GM10266 (cell line): ENCODE measurements at regions not wholly inside any gene's neighbourhood (a gene's known extent, or its start where the extent isn't known, plus 50 kb on each side); places are given as distances from the start of the nearest gene placed in this dataset.

Experiments used
- DNase-seq: peaks from one replicate; pipeline ENCODE4 v3.0.0; 2012; ENCODE audit errors: extremely low spot score
- CTCF ChIP-seq: IDR thresholded peaks from 2 replicates; pipeline ENCODE4 v1.5.1; 2012; ENCODE audit warnings: mild to moderate bottlenecking, low read depth; ENCODE audit not compliant: control insufficient read depth, insufficient read depth; ENCODE audit errors: missing control alignments

GRCh38 chr12:4031703-4032291, 158.6 kb upstream of the PARP11 start:
- TF ChIP-seq CTCF = no peak
- peak; percentile 34 for DNase-seq

GRCh38 chr12:4030929-4031702, 157.9 kb upstream of the PARP11 start:
- no peak for TF ChIP-seq CTCF
- peak; percentile 89 for DNase-seq

GRCh38 chr12:4027412-4027811, 154.2 kb upstream of the PARP11 start:
- no peak for DNase-seq
- no peak for TF ChIP-seq CTCF

- no peak for TF ChIP-seq CTCF
- DNase-seq = no peak
These were observed 153.3 kb upstream of the PARP11 start for GRCh38 chr12:4026517-4026916.

GRCh38 chr12:4026020-4026358, 152.8 kb upstream of the PARP11 start:
- TF ChIP-seq CTCF = no peak
- no peak for DNase-seq

- no peak for DNase-seq
- TF ChIP-seq CTCF = no peak
These were observed 152.2 kb upstream of the PARP11 start for GRCh38 chr12:4025181-4026019.
